Peyer's patch (tissue), 4 donors: ENCODE measurements at regions not wholly inside any gene's neighbourhood (a gene's known extent, or its start where the extent isn't known, plus 50 kb on each side); places are given as distances from the start of the nearest gene placed in this dataset.

Experiments used
- DNase-seq, 3 donors: peaks; one replicate each; pipeline ENCODE4 v3.0.0-alpha.2; 2017 to 2019
- H3K27ac ChIP-seq, 4 donors: fragments of 200-600 bp; sonication (generic); one replicate each; pipeline ENCODE4 v1.5.1; 2016 to 2019
- H3K27me3 ChIP-seq, 2 donors: fragments of 200-600 bp; sonication (generic); one replicate each; pipeline ENCODE4 v1.5.1; 2019
- H3K36me3 ChIP-seq, 3 donors: fragments of 200-600 bp; sonication (generic); one replicate each; pipeline ENCODE4 v1.5.1; 2016 to 2019
- H3K4me1 ChIP-seq, 4 donors: fragments of 200-600 bp; sonication (generic); one replicate each; pipeline ENCODE4 v1.5.1; 2016 to 2019
- H3K4me3 ChIP-seq, 4 donors: fragments of 200-600 bp; sonication (generic); 1 replicate in 3 of 4; 2 replicates in 1 of 4; pipeline ENCODE4 v1.5.1; 2016 to 2019; ENCODE audit warnings: mild to moderate bottlenecking in 1 of 4
- H3K9me3 ChIP-seq, 4 donors: fragments of 200-600 bp; sonication (generic); one replicate each; pipeline ENCODE4 v1.5.1; 2016 to 2019; ENCODE audit warnings: mild to moderate bottlenecking in 1 of 4
- CTCF ChIP-seq, 6 experiments: fragments of 450-650 bp in 4 of 6; fragments of 200-600 bp in 2 of 6; sonication (generic) in 1 of 6; IDR thresholded peaks; one replicate each; pipeline ENCODE4 v1.5.1; 2017 to 2019; ENCODE audit warnings: antibody characterized with exemption in 6 of 6, mild to moderate bottlenecking in 3 of 6, moderate library complexity in 1 of 6
- POLR2A ChIP-seq, 2 donors: fragments of 450-650 bp; IDR thresholded peaks; one replicate each; pipeline ENCODE4 v1.5.1; 2017; ENCODE audit warnings: antibody characterized with exemption in 2 of 2, mild to moderate bottlenecking in 2 of 2, moderate library complexity in 2 of 2

DNA sequence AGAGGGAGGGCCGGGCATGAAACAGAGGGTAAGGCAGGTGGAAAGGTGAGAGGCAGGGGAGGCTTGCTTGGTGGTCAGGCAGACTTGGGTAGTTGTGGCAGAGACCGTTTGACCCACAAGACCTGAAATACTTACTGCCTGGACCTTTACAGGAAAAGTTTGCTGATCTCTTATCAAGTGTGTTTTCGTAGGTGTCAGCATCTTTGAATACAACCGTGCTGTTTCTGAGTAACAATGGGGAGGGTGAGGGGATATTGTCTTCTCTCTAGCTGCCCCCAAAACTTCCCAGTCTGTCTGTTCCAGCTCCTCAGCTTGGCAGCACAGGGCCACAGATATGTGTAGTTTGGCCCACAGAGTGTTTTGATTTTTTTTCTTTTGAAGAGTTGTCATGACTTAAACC is 212.5 kb upstream of the MPHOSPH6 start:
- Histone ChIP-seq H3K27ac (no peak overlapping the region), H3K27me3 (no peaks in the 10 kb centered on the region), H3K4me3 (no peak overlapping the region), H3K36me3 (no peaks in the 10 kb centered on the region), H3K4me1 (no peaks in the 10 kb centered on the region), H3K9me3 (no peaks in the 10 kb centered on the region)
- TF ChIP-seq POLR2A (IDR thresholded peaks at IDR 0.05) (no peak), CTCF (IDR thresholded peaks at IDR 0.05) (no peak)
- DNase-seq, result no peak

DNA sequence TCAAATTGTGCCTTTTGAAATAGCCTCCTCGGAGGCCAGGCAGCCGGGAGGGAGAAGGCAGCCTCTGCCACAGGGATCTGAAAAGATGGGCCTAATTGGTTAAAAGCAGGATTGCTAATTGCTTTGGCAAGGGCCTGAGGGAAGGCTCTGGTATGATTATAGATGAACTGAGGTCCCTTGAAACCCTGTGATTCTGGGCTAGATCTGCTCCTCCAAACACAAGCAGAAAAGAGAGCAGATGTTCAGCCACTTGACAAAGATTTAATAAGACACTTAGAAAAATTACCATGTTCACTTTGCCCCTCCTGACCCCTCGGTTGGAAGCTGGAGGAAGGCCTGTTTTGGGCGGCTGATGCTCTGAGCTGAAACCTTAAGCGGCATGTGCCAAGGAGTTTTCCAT is 209.5 kb upstream of the MPHOSPH6 start:
- Histone ChIP-seq H3K27ac (no peak overlapping the region), H3K4me1 (no peaks in the 10 kb centered on the region), H3K9me3 (no peaks in the 10 kb centered on the region), H3K4me3 (no peak overlapping the region), H3K36me3 (no peaks in the 10 kb centered on the region), H3K27me3 (no peaks in the 10 kb centered on the region)
- TF ChIP-seq CTCF (IDR thresholded peaks at IDR 0.05), result no peak
- no peak for TF ChIP-seq POLR2A (IDR thresholded peaks at IDR 0.05)
- DNase-seq, result no peak

GRCh38 chr16:82373976-82374375 is 204.0 kb upstream of the MPHOSPH6 start:
- no peaks in the 10 kb centered on the region for H3K27me3 ChIP-seq
- no peak overlapping the region for H3K4me3 ChIP-seq
- no peaks in the 10 kb centered on the region for H3K4me1 ChIP-seq
- TF ChIP-seq CTCF (IDR thresholded peaks at IDR 0.05) (no peak), POLR2A (IDR thresholded peaks at IDR 0.05) (no peak)
- DNase-seq, result no peak
- H3K9me3 ChIP-seq, result no peaks in the 10 kb centered on the region
- no peak overlapping the region for H3K27ac ChIP-seq
- H3K36me3 ChIP-seq, result no peaks in the 10 kb centered on the region

GRCh38 chr16:82370282-82370681 is 200.3 kb upstream of the MPHOSPH6 start:
- H3K9me3 ChIP-seq, result no peaks in the 10 kb centered on the region
- H3K27ac ChIP-seq, result no peak overlapping the region
- H3K36me3 ChIP-seq, result no peaks in the 10 kb centered on the region
- H3K27me3 ChIP-seq, result no peaks in the 10 kb centered on the region
- no peak overlapping the region for H3K4me3 ChIP-seq
- TF ChIP-seq POLR2A (IDR thresholded peaks at IDR 0.05), result no peak
- TF ChIP-seq CTCF (IDR thresholded peaks at IDR 0.05), result no peak
- DNase-seq, result no peak
- no peaks in the 10 kb centered on the region for H3K4me1 ChIP-seq

DNA sequence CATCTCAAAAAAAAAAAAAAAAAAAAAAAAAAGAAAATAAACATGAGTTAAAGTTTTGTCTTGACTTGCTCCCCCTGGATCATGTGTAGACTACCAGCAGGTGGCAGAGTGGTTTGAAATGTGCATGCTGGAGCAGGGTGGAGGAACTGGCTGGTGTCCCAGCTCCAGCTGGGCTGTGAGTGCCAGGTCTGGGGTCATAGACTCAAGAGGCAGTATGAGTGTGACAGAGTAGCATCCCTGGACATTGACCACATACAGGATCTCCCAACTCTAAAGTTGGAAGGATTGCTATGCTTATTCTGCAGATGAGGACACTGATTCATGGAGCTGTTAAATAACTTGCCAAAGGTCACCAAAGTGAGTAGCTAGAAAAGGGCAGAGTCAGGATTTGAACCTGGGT is 198.0 kb upstream of the MPHOSPH6 start:
- DNase-seq, result no peak

More for the DNA sequence above, 198.0 kb upstream of the MPHOSPH6 start:
- no peaks in the 10 kb centered on the region for H3K27me3 ChIP-seq
- no peak overlapping the region for H3K4me3 ChIP-seq
- TF ChIP-seq CTCF (IDR thresholded peaks at IDR 0.05) (peak in 1 of 6 experiments; percentile 19), POLR2A (IDR thresholded peaks at IDR 0.05) (no peak)
- no peaks in the 10 kb centered on the region for H3K4me1 ChIP-seq
- H3K36me3 ChIP-seq, result no peaks in the 10 kb centered on the region
- H3K9me3 ChIP-seq, result no peaks in the 10 kb centered on the region
- no peak overlapping the region for H3K27ac ChIP-seq
